Endothelial cell (in vitro differentiated cells): ENCODE measurements at regions not wholly inside any gene's neighbourhood (a gene's known extent, or its start where the extent isn't known, plus 50 kb on each side); places are given as distances from the start of the nearest gene placed in this dataset.

ENCODE experiments used
- DNase-seq: peaks from one replicate; pipeline ENCODE4 v3.0.0; 2021; ENCODE audit warnings: low spot score
- H3K27ac Mint-ChIP-seq: one replicate; pipeline ENCODE4 v1.8.0; 2021; ENCODE audit warnings: mixed read lengths, inconsistent platforms; ENCODE audit not compliant: unreplicated experiment
- H3K27me3 Mint-ChIP-seq: one replicate; pipeline ENCODE4 v1.8.0; 2021; ENCODE audit warnings: mild to moderate bottlenecking, moderate library complexity, mixed read lengths, inconsistent platforms; ENCODE audit not compliant: unreplicated experiment
- H3K36me3 Mint-ChIP-seq: one replicate; pipeline ENCODE4 v1.8.0; 2021; ENCODE audit warnings: mild to moderate bottlenecking, low read depth, mixed read lengths, inconsistent platforms; ENCODE audit not compliant: unreplicated experiment
- H3K4me1 Mint-ChIP-seq: one replicate; pipeline ENCODE4 v1.8.0; 2021; ENCODE audit warnings: mild to moderate bottlenecking, mixed read lengths, inconsistent platforms; ENCODE audit not compliant: unreplicated experiment
- H3K4me3 Mint-ChIP-seq: one replicate; pipeline ENCODE4 v1.8.0; 2021; ENCODE audit warnings: mild to moderate bottlenecking, mixed read lengths, inconsistent platforms; ENCODE audit not compliant: unreplicated experiment
- H3K9me3 Mint-ChIP-seq: one replicate; pipeline ENCODE4 v1.8.0; 2021; ENCODE audit warnings: mixed read lengths, inconsistent platforms; ENCODE audit not compliant: unreplicated experiment
- TF ChIP-seq, protein P1 (sequence below): fragments of 200-600 bp; sonication (generic); IDR thresholded peaks from one replicate; pipeline ENCODE4 v1.5.0; 2021; ENCODE audit warnings: antibody characterized with exemption; ENCODE audit not compliant: unreplicated experiment

DNA sequence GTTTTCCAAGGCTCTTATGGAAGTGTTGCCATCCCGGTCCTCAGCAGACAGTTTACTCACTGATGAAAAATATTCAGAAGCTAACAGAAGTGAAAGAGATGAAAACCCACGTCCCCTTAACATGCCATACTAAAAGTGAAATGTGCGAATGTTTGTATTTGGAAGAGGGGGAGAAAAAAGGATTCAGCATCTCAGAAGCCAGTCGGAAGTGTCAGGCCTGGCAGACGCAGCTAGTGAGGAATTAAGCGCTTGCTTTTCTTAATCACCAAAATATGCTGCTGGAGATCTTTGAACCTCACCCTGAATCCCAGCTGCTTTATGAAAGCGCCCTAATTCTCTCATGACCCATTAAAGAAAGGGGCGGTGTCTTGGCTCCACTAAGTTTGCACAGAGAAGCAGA lies 653.7 kb downstream of the DCDC2C start:
- Mint-ChIP-seq H3K9me3 (no peaks in the 10 kb centered on the region), H3K27ac (no peak overlapping the region), H3K4me3 (no peak overlapping the region), H3K27me3 (no peaks in the 10 kb centered on the region), H3K4me1 (no peaks in the 10 kb centered on the region), H3K36me3 (no peaks in the 10 kb centered on the region)
- TF ChIP-seq, protein P1, sequence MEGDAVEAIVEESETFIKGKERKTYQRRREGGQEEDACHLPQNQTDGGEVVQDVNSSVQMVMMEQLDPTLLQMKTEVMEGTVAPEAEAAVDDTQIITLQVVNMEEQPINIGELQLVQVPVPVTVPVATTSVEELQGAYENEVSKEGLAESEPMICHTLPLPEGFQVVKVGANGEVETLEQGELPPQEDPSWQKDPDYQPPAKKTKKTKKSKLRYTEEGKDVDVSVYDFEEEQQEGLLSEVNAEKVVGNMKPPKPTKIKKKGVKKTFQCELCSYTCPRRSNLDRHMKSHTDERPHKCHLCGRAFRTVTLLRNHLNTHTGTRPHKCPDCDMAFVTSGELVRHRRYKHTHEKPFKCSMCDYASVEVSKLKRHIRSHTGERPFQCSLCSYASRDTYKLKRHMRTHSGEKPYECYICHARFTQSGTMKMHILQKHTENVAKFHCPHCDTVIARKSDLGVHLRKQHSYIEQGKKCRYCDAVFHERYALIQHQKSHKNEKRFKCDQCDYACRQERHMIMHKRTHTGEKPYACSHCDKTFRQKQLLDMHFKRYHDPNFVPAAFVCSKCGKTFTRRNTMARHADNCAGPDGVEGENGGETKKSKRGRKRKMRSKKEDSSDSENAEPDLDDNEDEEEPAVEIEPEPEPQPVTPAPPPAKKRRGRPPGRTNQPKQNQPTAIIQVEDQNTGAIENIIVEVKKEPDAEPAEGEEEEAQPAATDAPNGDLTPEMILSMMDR = no peak
- no peak for DNase-seq

DNA sequence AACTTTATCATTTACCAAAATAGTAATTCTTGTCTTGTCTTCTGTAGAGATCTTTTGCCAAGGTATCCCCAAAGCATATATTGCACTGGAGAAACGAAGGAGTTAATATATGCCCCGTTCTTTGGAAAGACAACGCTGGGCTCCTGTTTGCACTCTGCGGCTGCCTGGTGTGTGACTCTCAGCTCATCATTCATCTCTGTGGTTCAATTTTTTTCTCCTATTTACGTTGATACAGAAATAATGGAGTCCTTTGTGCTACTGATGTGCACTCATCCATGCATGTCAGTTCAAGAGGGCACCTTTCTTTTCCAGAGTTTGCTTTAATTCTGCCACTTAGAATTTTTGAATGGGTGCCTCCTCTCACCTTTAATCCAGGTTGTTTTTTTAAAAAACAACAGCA lies 655.5 kb downstream of the DCDC2C start:
- DNase-seq = no peak
- Mint-ChIP-seq H3K9me3 (no peaks in the 10 kb centered on the region), H3K4me1 (no peaks in the 10 kb centered on the region), H3K4me3 (no peak overlapping the region), H3K36me3 (no peaks in the 10 kb centered on the region), H3K27ac (no peak overlapping the region), H3K27me3 (no peaks in the 10 kb centered on the region)
- TF ChIP-seq, protein P1 = no peak

DNA sequence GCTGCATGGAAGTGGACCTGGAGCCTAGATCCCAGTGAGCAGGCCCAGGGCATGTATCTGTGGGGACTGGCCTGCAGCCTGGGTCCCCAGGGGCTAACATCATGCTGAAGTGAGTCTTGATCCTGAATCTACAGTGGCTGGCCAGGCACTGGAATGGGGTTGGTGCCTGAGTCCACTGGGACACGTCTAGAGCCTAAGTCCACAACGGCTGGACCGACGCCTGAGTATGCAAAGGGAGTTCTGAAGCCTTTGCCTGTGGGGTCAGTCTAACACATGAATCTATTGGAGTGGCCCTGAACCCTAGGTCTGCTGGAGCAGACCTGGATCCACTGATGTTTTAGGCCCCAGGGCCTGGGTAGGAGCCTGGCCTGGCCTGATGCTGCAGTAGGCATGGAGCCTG lies 665.5 kb downstream of the DCDC2C start:
- Mint-ChIP-seq H3K4me1 (no peaks in the 10 kb centered on the region), H3K27ac (no peak overlapping the region), H3K36me3 (no peaks in the 10 kb centered on the region), H3K9me3 (no peaks in the 10 kb centered on the region), H3K4me3 (no peak overlapping the region), H3K27me3 (no peaks in the 10 kb centered on the region)
- TF ChIP-seq, protein P1 = no peak
- DNase-seq = no peak

DNA sequence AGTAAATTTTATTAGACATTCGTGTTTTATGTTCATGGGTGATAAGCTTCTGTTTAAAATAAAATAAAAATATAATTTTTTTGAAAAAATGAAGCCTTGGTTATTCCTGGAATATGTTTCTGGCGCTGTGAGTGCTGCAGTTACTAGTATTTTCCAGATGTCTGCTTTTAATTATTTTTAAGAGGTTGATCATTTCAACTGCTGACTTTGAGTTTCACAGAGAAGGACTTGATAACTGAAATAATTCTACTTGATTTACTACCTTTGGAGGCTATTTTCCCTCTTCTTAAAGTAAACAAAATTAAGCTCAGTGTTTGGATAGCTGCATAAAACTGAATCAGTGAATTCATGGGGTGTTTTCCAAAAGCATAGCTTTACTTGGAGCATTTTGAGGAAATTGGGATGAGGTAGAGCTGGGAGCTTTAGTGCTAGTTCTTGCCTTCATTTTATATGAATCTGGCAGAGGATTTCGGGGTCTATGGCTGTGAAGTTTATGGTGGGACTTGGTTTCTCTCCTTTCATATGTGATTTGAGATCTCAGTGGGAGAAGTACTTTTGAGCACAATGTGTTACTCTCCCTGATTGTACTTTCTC lies 666.5 kb downstream of the DCDC2C start:
- Mint-ChIP-seq H3K36me3 (no peaks in the 10 kb centered on the region), H3K27ac (no peak overlapping the region), H3K4me1 (no peaks in the 10 kb centered on the region), H3K9me3 (peaks cover 5% of the 10 kb centered on the region), H3K27me3 (no peaks in the 10 kb centered on the region), H3K4me3 (no peak overlapping the region)
- DNase-seq = no peak
- TF ChIP-seq, protein P1 = no peak

DNA sequence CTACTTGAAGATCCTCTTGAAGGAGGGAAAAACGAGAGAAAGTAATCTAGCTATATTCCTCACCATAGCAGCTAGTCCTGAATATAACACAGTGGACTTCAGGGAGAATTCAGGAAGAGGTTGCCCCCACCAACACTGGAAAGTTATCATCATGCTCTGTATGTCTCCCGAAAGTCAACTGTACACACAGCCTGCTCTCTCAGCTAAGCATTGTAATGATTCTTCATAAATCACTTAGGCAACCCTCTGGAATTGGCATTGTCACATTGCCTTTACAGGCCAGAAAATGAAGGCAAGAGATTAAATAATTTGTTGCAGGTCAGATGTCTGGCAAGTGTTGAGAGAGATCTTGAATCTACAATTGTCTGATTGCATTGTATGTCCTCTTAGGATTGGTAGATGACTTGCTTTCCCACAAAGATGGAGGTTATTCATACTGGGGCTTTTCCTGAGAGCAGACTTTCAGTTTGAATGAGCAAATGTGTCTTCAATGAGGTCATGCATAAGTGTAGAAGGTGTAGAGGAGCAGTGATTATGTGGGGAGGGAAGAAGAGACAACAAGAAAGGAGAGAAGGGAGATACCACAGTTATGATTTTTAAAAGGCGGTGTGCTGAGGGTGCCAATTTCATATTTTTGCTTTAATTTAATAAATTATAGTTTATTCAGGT lies 667.2 kb downstream of the DCDC2C start:
- DNase-seq = no peak
- Mint-ChIP-seq H3K36me3 (no peaks in the 10 kb centered on the region), H3K27ac (no peak overlapping the region), H3K4me1 (no peaks in the 10 kb centered on the region), H3K9me3 (peaks cover 6% of the 10 kb centered on the region), H3K27me3 (no peaks in the 10 kb centered on the region), H3K4me3 (no peak overlapping the region)
- TF ChIP-seq, protein P1 = no peak
